ENCODE measurements at regions not wholly inside any gene's neighbourhood (a gene's known extent, or its start where the extent isn't known, plus 50 kb on each side); places are given as distances from the start of the nearest gene placed in this dataset.
"Not testable (repeated sequence)": the region's sequence is repeated elsewhere in the genome, so short reads cannot be mapped to it uniquely, and the experiment has no call there.

DNA sequence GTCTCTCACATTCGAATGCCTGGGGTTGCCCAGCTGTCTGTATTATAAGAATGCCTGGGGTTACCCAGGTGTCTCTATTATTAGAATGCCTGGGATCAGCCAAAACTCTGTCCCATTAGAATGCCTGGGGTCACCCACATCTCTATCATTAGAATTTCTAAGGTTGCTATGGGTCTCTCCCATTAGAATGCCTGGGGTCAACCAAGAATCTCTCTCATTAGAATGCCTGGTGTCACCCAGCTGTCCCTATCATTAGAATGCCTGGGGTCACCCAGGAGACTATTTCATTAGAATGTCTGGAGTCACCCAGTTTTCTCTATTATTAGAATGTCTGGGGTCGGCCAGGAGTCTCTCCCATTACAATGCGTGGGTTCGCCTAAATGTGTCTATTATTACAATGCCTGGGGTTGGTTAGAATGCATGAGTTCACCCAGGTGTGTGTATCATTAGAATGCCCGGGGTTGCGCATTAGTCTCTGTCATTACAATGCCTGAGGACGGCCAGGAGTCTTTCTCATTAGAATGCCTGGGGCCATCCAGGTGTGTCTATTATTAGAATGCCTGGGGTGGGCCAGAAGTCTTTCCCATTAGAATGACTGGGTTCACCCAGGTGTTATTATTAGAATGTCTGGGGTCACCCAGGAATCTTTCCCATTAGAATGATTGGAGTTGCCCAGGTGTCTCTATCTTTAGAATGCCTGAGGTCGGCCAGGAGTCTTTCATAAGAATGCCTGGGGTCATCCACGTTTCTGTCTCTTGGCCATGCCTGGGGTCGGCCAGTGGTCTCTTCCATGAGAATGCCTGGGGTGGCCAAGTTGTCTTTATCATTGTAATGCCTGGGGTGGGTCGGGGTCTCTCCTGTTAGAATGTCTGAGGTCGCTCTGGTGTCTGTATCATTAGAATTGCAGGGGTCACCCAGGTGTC is 59.6 kb downstream of the RNF187 start:
- DNase-seq: no peak

DNA sequence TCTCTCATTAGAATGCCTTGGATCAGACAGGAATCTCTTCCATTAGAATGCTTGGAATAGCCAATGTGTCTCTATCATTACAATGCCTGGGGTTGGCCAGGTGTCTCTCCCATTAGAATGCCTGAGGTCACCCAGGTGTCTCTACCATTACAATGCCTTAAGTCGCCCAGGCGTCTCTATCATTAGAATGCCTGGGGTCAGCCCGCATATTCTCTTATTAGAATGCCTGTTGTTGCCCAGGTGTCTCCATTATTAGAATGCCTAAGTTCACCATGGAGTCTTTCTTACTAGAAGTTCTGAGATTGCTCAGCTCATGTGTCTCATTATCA is 60.2 kb downstream of the RNF187 start:
- DNase-seq: no peak

DNA sequence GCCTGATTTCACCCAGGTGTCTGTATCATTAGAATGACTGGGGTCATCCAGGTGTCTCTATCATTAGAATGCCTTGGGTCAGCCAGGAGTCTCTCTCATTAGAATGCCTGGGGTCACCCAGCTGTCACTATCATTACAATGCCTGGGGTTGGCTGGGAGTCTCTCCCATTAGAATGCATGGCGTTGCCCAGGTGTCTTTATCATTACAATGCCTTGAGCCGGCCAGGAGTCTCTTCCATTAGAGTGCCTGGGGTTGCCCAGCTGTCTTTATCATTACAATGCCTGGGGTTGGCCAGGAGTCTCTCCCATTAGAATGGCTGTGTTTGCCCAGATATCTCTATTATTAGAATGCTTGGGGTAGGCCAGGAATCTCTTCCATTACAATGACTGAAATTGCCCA is 61.6 kb downstream of the RNF187 start:
- no peak for DNase-seq

DNA sequence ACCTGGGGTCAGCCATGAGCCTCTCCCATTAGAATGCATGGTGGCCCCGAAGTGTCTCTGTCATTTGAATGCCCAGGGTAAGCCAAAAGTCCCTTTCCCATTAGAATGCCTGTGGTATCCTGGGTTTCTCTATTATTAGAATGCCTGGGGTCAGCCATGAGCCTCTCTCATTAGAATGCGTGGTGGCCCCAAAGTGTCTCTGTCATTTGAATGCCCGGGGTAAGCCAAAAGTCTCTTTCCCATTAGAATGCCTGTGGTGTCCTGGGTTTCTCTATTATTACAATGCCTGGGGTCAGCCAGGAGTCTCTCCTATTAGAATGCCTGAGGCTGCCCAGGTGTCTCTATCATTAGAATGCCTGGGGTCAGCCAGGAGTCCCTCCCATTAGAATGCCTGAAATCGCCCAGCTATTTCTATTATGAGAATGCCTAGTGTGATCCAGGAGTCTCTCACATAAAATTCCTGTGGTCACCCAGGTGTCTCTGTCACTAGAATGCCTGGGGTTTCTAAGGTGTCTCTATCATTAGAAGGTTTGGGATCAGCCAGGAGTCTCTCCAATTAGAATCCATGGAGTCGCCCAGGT is 65.5 kb downstream of the RNF187 start:
- no peak for DNase-seq

DNA sequence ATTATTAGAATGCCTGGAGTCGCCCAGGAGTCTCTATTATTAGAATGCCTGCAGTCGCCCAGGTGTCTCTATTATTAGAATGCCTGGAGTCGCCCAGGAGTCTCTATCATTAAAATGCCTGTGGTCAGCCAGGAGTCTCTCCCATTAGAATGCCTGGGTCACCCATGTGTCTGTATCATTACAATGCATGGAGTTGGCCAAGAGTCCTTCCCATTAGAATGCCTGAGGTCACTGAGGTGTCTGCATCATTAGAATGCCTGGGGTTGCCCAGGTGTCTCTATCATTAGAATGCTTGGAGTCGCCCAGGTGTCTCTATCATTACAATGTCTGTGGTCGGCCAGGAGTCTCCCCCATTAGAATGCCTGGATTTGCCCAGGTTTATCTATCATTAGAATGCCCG is 66.9 kb downstream of the RNF187 start:
- no peak for DNase-seq

DNA sequence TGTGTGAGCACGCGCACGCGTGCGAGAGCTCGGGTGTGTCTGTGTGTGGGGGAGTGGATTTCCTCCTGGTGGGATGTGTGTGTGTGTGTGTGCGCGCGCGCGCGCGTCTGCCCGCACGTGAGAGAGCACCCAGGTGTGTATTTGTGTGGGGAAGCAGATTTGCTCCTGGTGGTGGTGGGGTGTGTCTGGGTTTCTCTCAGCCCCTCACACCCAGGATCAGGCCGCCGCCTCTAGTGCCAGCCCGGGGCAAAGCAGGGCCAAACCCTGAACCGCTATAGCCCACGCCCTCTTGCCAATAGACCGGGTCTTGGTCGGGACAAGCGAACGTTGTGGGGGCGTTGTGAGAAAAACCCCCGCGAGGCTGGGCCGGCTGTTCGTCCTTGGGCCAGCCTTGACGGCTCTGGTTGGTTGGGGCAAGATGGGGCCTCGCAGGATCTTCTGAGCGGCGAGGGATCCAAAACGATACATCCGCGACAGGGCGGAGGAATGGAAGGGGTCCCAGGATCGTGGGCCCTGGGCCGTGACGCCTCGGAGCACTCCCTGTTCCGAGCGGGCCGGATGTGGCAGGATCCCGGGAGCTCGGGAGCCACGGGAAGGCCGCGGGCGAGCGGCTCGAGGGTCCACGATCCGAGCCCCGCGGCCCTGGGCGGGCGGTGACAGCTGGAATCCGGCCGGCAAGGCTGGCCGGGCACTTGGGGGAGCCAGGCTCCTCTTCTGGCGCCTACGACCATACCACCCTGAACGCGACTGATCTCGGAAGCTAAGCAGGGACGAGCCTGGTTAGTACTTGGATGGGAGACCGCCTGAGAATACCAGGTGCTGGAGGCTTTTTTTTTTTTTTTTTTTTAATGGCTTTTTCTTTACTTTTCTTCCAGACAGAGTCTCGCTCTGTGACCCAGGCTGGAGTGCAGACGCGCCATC is 68.2 kb downstream of the RNF187 start:
- peak; percentile 48 for DNase-seq

DNA sequence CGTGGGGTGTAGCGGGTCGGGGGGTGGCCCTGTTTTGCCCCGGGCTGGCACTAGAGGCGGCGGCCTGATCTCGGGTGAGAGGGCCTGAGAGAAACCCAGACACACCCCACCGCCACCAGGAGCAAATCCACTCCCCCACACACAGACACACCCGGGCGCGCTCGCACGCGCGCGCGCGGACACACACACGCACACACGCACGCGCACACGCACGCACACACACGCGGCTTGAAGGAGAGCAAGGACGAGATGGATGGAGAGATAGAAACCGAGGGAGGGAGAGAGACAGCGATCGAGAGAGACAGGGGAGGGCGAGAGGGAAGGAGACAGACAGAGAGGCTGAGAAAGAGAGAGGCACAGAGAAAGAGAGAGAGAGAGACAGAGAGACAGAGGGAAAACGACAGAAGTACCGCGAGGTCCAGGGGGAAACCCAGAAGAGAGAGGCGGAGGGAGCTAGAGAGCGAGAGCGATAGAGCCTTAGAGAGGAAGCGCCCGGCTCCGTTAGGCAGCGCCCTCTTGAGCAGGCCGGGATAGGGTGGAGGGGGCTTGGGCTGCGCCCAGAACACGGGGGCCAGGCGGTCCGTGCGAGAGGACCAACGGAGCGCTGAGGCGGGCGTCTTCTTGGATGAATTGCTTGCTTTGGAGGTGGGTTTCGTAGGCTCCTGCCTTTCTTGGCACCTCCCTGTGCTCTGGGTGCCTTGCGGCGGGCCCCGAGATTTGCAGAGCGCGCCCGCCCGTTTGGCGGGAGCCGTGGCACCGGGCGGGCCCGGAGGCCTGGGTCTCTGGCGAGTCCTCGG is 69.7 kb downstream of the RNF187 start:
- not testable (repeated sequence) for DNase-seq

Measured in activated CD4-positive, alpha-beta T cell treated with anti-CD3 and anti-CD28 coated beads, Interleukin-2, Interleukin-6, amounts not matched to agents 100 ng/mL and 50 ng/mL, durations not matched to agents 16 hours and 8 hours (primary cell).